ENCODE measurements at regions not wholly inside any gene's neighbourhood (a gene's known extent, or its start where the extent isn't known, plus 50 kb on each side); places are given as distances from the start of the nearest gene placed in this dataset.

- TF ChIP-seq CTCF (IDR thresholded peaks at IDR 0.05) = no peak
- ATAC-seq (ENCODE audit: low FRiP score) = no peak
- DNase-seq (ENCODE audit: low spot score) = no peak
Observed at GRCh38 chr2:144583381-144583729, 63.4 kb upstream of the ZEB2 start.

GRCh38 chr2:144582651-144583380, 62.9 kb upstream of the ZEB2 start:
- DNase-seq (ENCODE audit: low spot score) (no peak), ATAC-seq (ENCODE audit: low FRiP score) (no peak)
- no peak for TF ChIP-seq CTCF (IDR thresholded peaks at IDR 0.05)

GRCh38 chr2:144580521-144581161, 60.7 kb upstream of the ZEB2 start:
- DNase-seq (ENCODE audit: low spot score) = no peak
- no peak for ATAC-seq (ENCODE audit: low FRiP score)
- TF ChIP-seq CTCF (IDR thresholded peaks at IDR 0.05) = no peak

- no peak for TF ChIP-seq CTCF (IDR thresholded peaks at IDR 0.05)
- no peak for DNase-seq (ENCODE audit: low spot score)
- no peak for ATAC-seq (ENCODE audit: low FRiP score)
Observed at GRCh38 chr2:144579556-144579955, 59.6 kb upstream of the ZEB2 start.

- no peak for TF ChIP-seq CTCF (IDR thresholded peaks at IDR 0.05)
- ATAC-seq (ENCODE audit: low FRiP score) (no peak), DNase-seq (ENCODE audit: low spot score) (no peak)
Observed at GRCh38 chr2:144578099-144578498, 58.2 kb upstream of the ZEB2 start.

GRCh38 chr2:144572977-144573376, 53.1 kb upstream of the ZEB2 start:
- TF ChIP-seq CTCF (IDR thresholded peaks at IDR 0.05) = no peak
- ATAC-seq (ENCODE audit: low FRiP score) = no peak

GRCh38 chr2:144571770-144572169, 51.9 kb upstream of the ZEB2 start:
- ATAC-seq (ENCODE audit: low FRiP score) (no peak), DNase-seq (ENCODE audit: low spot score) (no peak)
- TF ChIP-seq CTCF (IDR thresholded peaks at IDR 0.05) = no peak

More at GRCh38 chr2:144572977-144573376, 53.1 kb upstream of the ZEB2 start:
- no peak for DNase-seq (ENCODE audit: low spot score)

Measured in omental fat pad (tissue), 3 donors.